IMR-90 (cell line): ENCODE measurements at regions not wholly inside any gene's neighbourhood (a gene's known extent, or its start where the extent isn't known, plus 50 kb on each side); places are given as distances from the start of the nearest gene placed in this dataset.
"Not testable (repeated sequence)": the region's sequence is repeated elsewhere in the genome, so short reads cannot be mapped to it uniquely, and the experiment has no call there.

Source experiments
- ATAC-seq: fragments of 200-7000 bp; cut with Tn5 transposase; 2 replicates; pipeline ENCODE4 v1.9.1; 2020; ENCODE audit warnings: low read depth, mild to moderate bottlenecking, moderate library complexity
- BruUV-seq: library from RNA; stranded (reverse); fragments of 400-500 nt; replicated peaks from 2 replicates; lab custom pipeline; 2021; lab: Mats Ljungman, UMichigan
- CTCF ChIA-PET: fragments of 300-600 bp; formaldehyde crosslinking; extraction: SDS; loops from one replicate; lab custom pipeline; 2021; ENCODE audit warnings: antibody characterized with exemption; lab: Yijun Ruan, JAX
- POLR2A ChIA-PET: fragments of 300-600 bp; sonication (Branson Sonifier 250); formaldehyde crosslinking; loops from one replicate; lab custom pipeline; 2022; ENCODE audit warnings: antibody characterized with exemption; ENCODE audit not compliant: unreplicated experiment; lab: Charles Lee
- DNase-seq: peaks from one replicate; pipeline ENCODE4 v3.0.0; 2013
- H2AFZ ChIP-seq: replicated peaks from 2 replicates; pipeline ENCODE3; 2013; ENCODE audit warnings: low read length, mild to moderate bottlenecking; ENCODE audit not compliant: poor library complexity
- H2AK5ac ChIP-seq: 2 replicates; pipeline ENCODE4 v1.6.1; 2013; ENCODE audit warnings: low read depth, low read length, inconsistent platforms
- H2AK9ac ChIP-seq: replicated peaks from 2 replicates; pipeline ENCODE3; 2013; ENCODE audit warnings: mild to moderate bottlenecking, low read depth, low read length, moderate library complexity; ENCODE audit not compliant: poor library complexity
- H2BK120ac ChIP-seq: 2 replicates; pipeline ENCODE4 v1.6.1; 2013; ENCODE audit warnings: low read depth, low read length, inconsistent platforms
- H2BK15ac ChIP-seq: 3 replicates; pipeline ENCODE4 v1.6.1; 2013; ENCODE audit warnings: low read depth, low read length, inconsistent platforms
- H2BK20ac ChIP-seq: 2 replicates; pipeline ENCODE4 v1.6.1; 2013; ENCODE audit warnings: low read depth, mild to moderate bottlenecking, inconsistent platforms, low read length, moderate library complexity
- H2BK5ac ChIP-seq: 2 replicates; pipeline ENCODE4 v1.6.1; 2013; ENCODE audit warnings: mild to moderate bottlenecking, low read depth, low read length, inconsistent platforms; ENCODE audit not compliant: poor library complexity, severe bottlenecking
- H3K14ac ChIP-seq: replicated peaks from 2 replicates; pipeline ENCODE4 v1.6.1; 2013; ENCODE audit warnings: low read depth, low read length, inconsistent platforms
- H3K18ac ChIP-seq: 2 replicates; pipeline ENCODE4 v1.6.1; 2013; ENCODE audit warnings: low read depth, low read length, control low read depth
- H3K23ac ChIP-seq: 2 replicates; pipeline ENCODE4 v1.6.1; 2013; ENCODE audit warnings: low read depth, low read length, inconsistent platforms
- H3K27ac ChIP-seq: 2 replicates; pipeline ENCODE4 v1.5.1; 2013; ENCODE audit warnings: mild to moderate bottlenecking, control low read depth, low read length; ENCODE audit not compliant: insufficient read depth
- H3K27me3 ChIP-seq: 2 replicates; pipeline ENCODE4 v1.6.1; 2013; ENCODE audit warnings: low read length; ENCODE audit not compliant: control insufficient read depth, insufficient read depth
- H3K36me3 ChIP-seq: 2 replicates; pipeline ENCODE4 v1.6.1; 2013; ENCODE audit warnings: low read length, mixed read lengths; ENCODE audit not compliant: control insufficient read depth, insufficient read depth
- H3K4ac ChIP-seq: 2 replicates; pipeline ENCODE4 v1.6.1; 2013; ENCODE audit warnings: low read depth, low read length, inconsistent platforms
- H3K4me1 ChIP-seq: 2 replicates; pipeline ENCODE4 v1.6.1; 2013; ENCODE audit warnings: low read length, mixed read lengths; ENCODE audit not compliant: control insufficient read depth, insufficient read depth
- H3K4me2 ChIP-seq: 2 replicates; pipeline ENCODE4 v1.6.1; 2013; ENCODE audit warnings: low read depth, mild to moderate bottlenecking, control low read depth, low read length, moderate library complexity
- H3K4me3 ChIP-seq: 2 replicates; pipeline ENCODE4 v1.5.1; 2013; ENCODE audit warnings: low read depth, mild to moderate bottlenecking, control low read depth, low read length, moderate library complexity; ENCODE audit not compliant: insufficient read depth
- H3K56ac ChIP-seq: 2 replicates; pipeline ENCODE4 v1.6.1; 2013; ENCODE audit warnings: low read length, inconsistent platforms; ENCODE audit not compliant: insufficient read depth; ENCODE audit errors: extremely low read depth
- H3K79me1 ChIP-seq, 2 experiments: 2 replicates each; pipeline ENCODE4 v1.6.1; 2013; ENCODE audit warnings: low read length in 2 of 2, inconsistent platforms in 1 of 2, low read depth in 1 of 2
- H3K9ac ChIP-seq: 2 replicates; pipeline ENCODE4 v1.6.1; 2013; ENCODE audit warnings: low read depth, low read length, control low read depth
- H3K9me1 ChIP-seq: 2 replicates; pipeline ENCODE4 v1.6.1; 2013; ENCODE audit warnings: low read length, inconsistent platforms; ENCODE audit not compliant: insufficient read depth
- H3K9me3 ChIP-seq: 2 replicates; pipeline ENCODE4 v1.6.1; 2013; ENCODE audit warnings: low read length; ENCODE audit not compliant: control insufficient read depth, insufficient read depth
- H4K20me1 ChIP-seq: 2 replicates; pipeline ENCODE4 v1.6.1; 2013; ENCODE audit warnings: low read length, inconsistent platforms; ENCODE audit not compliant: insufficient read depth
- H4K5ac ChIP-seq: 2 replicates; pipeline ENCODE4 v1.6.1; 2013; ENCODE audit warnings: mild to moderate bottlenecking, low read depth, low read length, control low read depth
- H4K8ac ChIP-seq, 2 experiments: 2 replicates each; pipeline ENCODE4 v1.6.1; 2013; ENCODE audit warnings: low read depth in 2 of 2, low read length in 2 of 2, control low read depth in 1 of 2, inconsistent platforms in 1 of 2
- H4K91ac ChIP-seq: 2 replicates; pipeline ENCODE4 v1.6.1; 2013; ENCODE audit warnings: low read depth, low read length, inconsistent platforms; ENCODE audit not compliant: insufficient read depth
- WGBS, 2 experiments: methylation state at CpG; one replicate each; pipeline versions ENCODE4 v1.1.5 to v1.1.7; 2013; ENCODE audit warnings: missing lambda C conversion rate in 2 of 2; ENCODE audit not compliant: insufficient read length in 1 of 2; ENCODE audit errors: extremely low coverage in 2 of 2; 5-methylcytosine and 5-hydroxymethylcytosine counted together
- dilution Hi-C: fragments of 300-500 bp; cut with HindIII; formaldehyde crosslinking; loops from one replicate; pipeline ENCODE4 v1.14.3; 2018; ENCODE audit warnings: low sequenced_read_pairs; ENCODE audit not compliant: unreplicated experiment
- in situ Hi-C: fragments of 300-500 bp; cut with MboI; formaldehyde crosslinking; loops from 3 replicates; pipeline ENCODE4 v1.14.3; 2019; ENCODE audit warnings: low sequenced_read_pairs, inconsistent platforms, mixed read lengths
- intact Hi-C: fragments of 100-400 bp; cut with micrococcal nuclease; formaldehyde crosslinking; loops from 2 replicates; pipeline ENCODE4 v1.10.0; 2022

- H2AK9ac ChIP-seq, intact Hi-C loops, H3K4me2 ChIP-seq, H2AFZ ChIP-seq, CTCF ChIA-PET, H2BK120ac ChIP-seq, in situ Hi-C loops, H4K5ac ChIP-seq, ATAC-seq, H3K14ac ChIP-seq, H3K56ac ChIP-seq, H2BK20ac ChIP-seq, POLR2A ChIA-PET, H3K36me3 ChIP-seq, H2BK15ac ChIP-seq, H3K9ac ChIP-seq, H3K27me3 ChIP-seq, DNase-seq, BruUV-seq, H2BK5ac ChIP-seq, H2AK5ac ChIP-seq, H4K20me1 ChIP-seq, H4K8ac ChIP-seq, H3K4me3 ChIP-seq, H3K79me1 ChIP-seq, H3K4ac ChIP-seq, H3K9me3 ChIP-seq, dilution Hi-C loops, H3K9me1 ChIP-seq, H4K91ac ChIP-seq, H3K18ac ChIP-seq, H3K23ac ChIP-seq, H3K4me1 ChIP-seq, H3K27ac ChIP-seq: not testable (repeated sequence)
- WGBS, 2 experiments = no CpG with 5 or more reads among the region's 18 CpGs
These were observed 100.6 kb upstream of the LRPAP1 start for GRCh38 chr4:3632794-3633193.

DNA sequence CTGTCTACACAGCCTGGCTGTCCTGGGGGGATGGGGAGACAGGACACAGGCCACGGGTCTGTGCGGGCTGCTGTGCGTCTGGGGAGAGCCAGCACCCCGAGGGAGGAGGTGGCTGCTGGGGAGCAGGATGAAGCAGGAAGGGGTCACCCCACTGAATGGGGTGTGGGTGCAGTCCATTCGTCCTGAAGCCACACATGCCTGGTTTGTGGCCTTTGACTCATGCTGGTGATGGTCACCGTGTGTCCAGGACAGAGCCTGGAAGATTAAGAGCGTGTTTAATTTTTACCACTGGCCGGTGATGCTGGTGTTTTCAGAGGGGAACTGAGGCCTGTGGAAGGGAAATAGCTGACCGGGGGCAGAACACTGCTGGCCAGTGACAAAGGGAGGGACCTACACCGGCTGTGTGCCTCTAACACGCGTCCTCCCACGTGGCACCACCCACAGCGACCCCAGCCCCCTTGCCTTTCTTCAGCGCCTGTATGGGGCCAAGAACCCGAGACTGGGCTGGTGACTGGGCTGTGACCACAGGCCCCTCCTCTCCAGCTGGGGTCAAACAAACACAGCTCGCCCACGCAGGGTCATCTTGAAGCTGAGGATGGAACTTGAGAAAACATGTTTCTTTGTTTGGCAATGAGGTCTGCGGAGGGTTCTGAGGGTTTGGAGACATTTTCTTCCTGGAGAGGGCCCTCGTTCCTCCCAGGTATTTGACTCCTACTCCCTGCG, 99.5 kb upstream of the LRPAP1 start:
- DNase-seq, H3K36me3 ChIP-seq, H3K14ac ChIP-seq, H3K4me1 ChIP-seq, H3K27ac ChIP-seq, H2AK9ac ChIP-seq, CTCF ChIA-PET, H4K91ac ChIP-seq, H3K18ac ChIP-seq, dilution Hi-C loops, H3K4me2 ChIP-seq, H3K23ac ChIP-seq, H2BK5ac ChIP-seq, H3K56ac ChIP-seq, POLR2A ChIA-PET, H2AK5ac ChIP-seq, H3K9me3 ChIP-seq, H2BK120ac ChIP-seq, H4K20me1 ChIP-seq, H4K8ac ChIP-seq, H2AFZ ChIP-seq, H3K9ac ChIP-seq, H3K9me1 ChIP-seq, BruUV-seq, H4K5ac ChIP-seq, in situ Hi-C loops, H2BK15ac ChIP-seq, H3K27me3 ChIP-seq, H2BK20ac ChIP-seq, H3K79me1 ChIP-seq, intact Hi-C loops, ATAC-seq, H3K4ac ChIP-seq, H3K4me3 ChIP-seq: not testable (repeated sequence)
- WGBS, 2 experiments = 38% methylated on average over 5 of the region's 21 CpGs; no CpG with 5 or more reads in 1 of the 2 experiments
